SK-N-SH (cell line): ENCODE measurements at regions not wholly inside any gene's neighbourhood (a gene's known extent, or its start where the extent isn't known, plus 50 kb on each side); places are given as distances from the start of the nearest gene placed in this dataset.

Source experiments
- CTCF ChIA-PET: fragments of 300-600, 350-600 bp; formaldehyde crosslinking; extraction: SDS; loops from one replicate; lab custom pipeline; 2021; lab: Yijun Ruan, JAX
- POLR2A ChIA-PET: fragments of 350-600 bp; sonication (Branson Sonifier 250); formaldehyde crosslinking; extraction: SDS; loops from one replicate; lab custom pipeline; 2020; ENCODE audit warnings: antibody characterized with exemption, inconsistent platforms; lab: Yijun Ruan, JAX
- DNase-seq: peaks from one replicate; pipeline ENCODE4 v3.0.0; 2012
- H2AFZ ChIP-seq: fragments of 200-600 bp; sonication (generic); 2 replicates; pipeline ENCODE4 v1.8.1; 2016; ENCODE audit warnings: antibody characterized with exemption, mild to moderate bottlenecking, low read depth
- H3F3A ChIP-seq: fragments of 200-600 bp; sonication (generic); replicated peaks from 2 replicates; pipeline ENCODE3; 2016; ENCODE audit warnings: antibody characterized with exemption, mild to moderate bottlenecking; ENCODE audit not compliant: insufficient read depth
- H3K27ac ChIP-seq, 2 experiments: fragments of 200-500 bp in 1 of 2; fragments of 200-600 bp in 1 of 2; sonication (Bioruptor generic) in 1 of 2; sonication (generic), shearing (Covaris generic) in 1 of 2; 2 replicates each; pipeline versions ENCODE4 v1.5.1 to v1.6.1; 2014 to 2016; ENCODE audit warnings: low read depth in 2 of 2, inconsistent platforms in 1 of 2, low read length in 1 of 2, mild to moderate bottlenecking in 1 of 2, mixed read lengths in 1 of 2
- H3K27me3 ChIP-seq: fragments of 200-600 bp; sonication (generic), shearing (Covaris generic); 2 replicates; pipeline ENCODE4 v1.6.1; 2016; ENCODE audit warnings: mixed run types; ENCODE audit not compliant: insufficient read depth
- H3K36me3 ChIP-seq, 2 experiments: fragments of 200-500 bp in 1 of 2; fragments of 200-600 bp in 1 of 2; sonication (Bioruptor generic) in 1 of 2; sonication (generic) in 1 of 2; replicated peaks in 1 of 2; 2 replicates each; pipeline versions ENCODE3 to v1.5.1; 2014 to 2016; ENCODE audit warnings: low read length in 1 of 2, mild to moderate bottlenecking in 1 of 2; ENCODE audit not compliant: insufficient read depth in 2 of 2, control insufficient read depth in 1 of 2
- H3K4me1 ChIP-seq, 2 experiments: fragments of 200-500 bp in 1 of 2; fragments of 200-600 bp in 1 of 2; sonication (Bioruptor generic) in 1 of 2; sonication (generic), shearing (Covaris generic) in 1 of 2; 2 replicates each; pipeline versions ENCODE4 v1.5.1 to v1.6.1; 2014 to 2016; ENCODE audit warnings: low read depth in 1 of 2, low read length in 1 of 2, mixed run types in 1 of 2; ENCODE audit not compliant: insufficient read depth in 2 of 2, control insufficient read depth in 1 of 2
- H3K4me2 ChIP-seq: fragments of 200-600 bp; sonication (generic), shearing (Covaris generic); 2 replicates; pipeline ENCODE4 v1.6.1; 2017; ENCODE audit warnings: mixed run types
- H3K4me3 ChIP-seq, 2 experiments: fragments of 200-500 bp in 1 of 2; fragments of 200-600 bp in 1 of 2; sonication (Bioruptor generic) in 1 of 2; sonication (generic), shearing (Covaris generic) in 1 of 2; 2 replicates each; pipeline versions ENCODE4 v1.5.1 to v1.8.1; 2014 to 2016; ENCODE audit warnings: low read depth in 2 of 2, inconsistent platforms in 1 of 2, low read length in 1 of 2, mild to moderate bottlenecking in 1 of 2, mixed read lengths in 1 of 2, moderate library complexity in 1 of 2
- H3K79me2 ChIP-seq: fragments of 200-600 bp; sonication (generic); 2 replicates; pipeline ENCODE4 v1.8.1; 2017; ENCODE audit warnings: mild to moderate bottlenecking; ENCODE audit not compliant: insufficient read depth
- H3K9ac ChIP-seq: fragments of 200-600 bp; sonication (generic); 2 replicates; pipeline ENCODE4 v1.6.1; 2017; ENCODE audit warnings: mixed run types
- H3K9me2 ChIP-seq: fragments of 200-600 bp; sonication (generic); 2 replicates; pipeline ENCODE4 v1.6.1; 2017; ENCODE audit warnings: mixed run types
- H3K9me3 ChIP-seq: fragments of 200-600 bp; sonication (generic); 2 replicates; pipeline ENCODE4 v1.6.1; 2017; ENCODE audit warnings: mixed run types, mild to moderate bottlenecking, moderate library complexity
- H4K20me1 ChIP-seq: fragments of 200-600 bp; sonication (generic); 2 replicates; pipeline ENCODE4 v1.6.1; 2017; ENCODE audit warnings: mild to moderate bottlenecking, mixed run types; ENCODE audit not compliant: insufficient read depth
- EZH2phosphoT487 ChIP-seq: fragments of 200-600 bp; sonication (generic); IDR thresholded peaks from 2 replicates; pipeline ENCODE4 v1.6.1; 2017; ENCODE audit warnings: low read depth, mixed run types, mild to moderate bottlenecking, antibody characterized with exemption, moderate library complexity, borderline replicate concordance
- FOXJ3 ChIP-seq: sonication (generic); formaldehyde crosslinking; IDR thresholded peaks from 2 replicates; pipeline ENCODE4 v1.5.1; 2020; ENCODE audit warnings: mild to moderate bottlenecking, missing genetic modification reagents
- GABPA ChIP-seq: IDR thresholded peaks from 2 replicates; pipeline ENCODE4 v1.4.0; 2012; ENCODE audit warnings: low read depth, mild to moderate bottlenecking
- NRF1 ChIP-seq: IDR thresholded peaks from 2 replicates; pipeline ENCODE4 v1.6.1; 2012; ENCODE audit warnings: low read depth, mild to moderate bottlenecking, low read length
- PBX3 ChIP-seq: IDR thresholded peaks from 2 replicates; pipeline ENCODE4; 2012
- POLR2AphosphoS5 ChIP-seq: IDR thresholded peaks from 2 replicates; pipeline ENCODE4 v1.6.1; 2012; ENCODE audit warnings: low read depth, low read length
- RAD21 ChIP-seq: IDR thresholded peaks from 2 replicates; pipeline ENCODE4 v1.6.1; 2012; ENCODE audit warnings: mild to moderate bottlenecking, low read length
- RCOR1 ChIP-seq: fragments of 150-350 bp; IDR thresholded peaks from 2 replicates; pipeline ENCODE4 v1.6.1; 2017; ENCODE audit warnings: antibody characterized with exemption, low read length
- REST ChIP-seq: IDR thresholded peaks from 2 replicates; pipeline ENCODE4 v1.6.1; 2012; ENCODE audit warnings: mild to moderate bottlenecking, low read depth, low read length, moderate library complexity
- RFX5 ChIP-seq: IDR thresholded peaks from 2 replicates; pipeline ENCODE4 v1.6.1; 2012; ENCODE audit warnings: mild to moderate bottlenecking, improper control_type of control experiment, low read length
- SIN3A ChIP-seq: IDR thresholded peaks from 2 replicates; pipeline ENCODE4 v1.6.1; 2012; ENCODE audit warnings: low read depth, mild to moderate bottlenecking, low read length, moderate library complexity, borderline replicate concordance
- TAF1 ChIP-seq: IDR thresholded peaks from 2 replicates; pipeline ENCODE4 v1.6.1; 2012; ENCODE audit warnings: low read depth, mild to moderate bottlenecking, low read length, moderate library complexity, borderline replicate concordance
- TCF12 ChIP-seq: IDR thresholded peaks from 2 replicates; pipeline ENCODE4 v1.4.0; 2012
- USF2 ChIP-seq: fragments of 150-350 bp; IDR thresholded peaks from 2 replicates; pipeline ENCODE4 v1.6.1; 2017; ENCODE audit warnings: antibody characterized with exemption, low read length, low read depth, borderline replicate concordance
- WGBS: methylation state at CpG from one replicate; pipeline ENCODE4 v1.1.6; 2017; ENCODE audit warnings: low lambda C conversion rate; 5-methylcytosine and 5-hydroxymethylcytosine counted together

GRCh38 chr4:166655231-166655630 is 579.1 kb downstream of the SPOCK3 start:
- TF ChIP-seq NRF1: no peak
- TF ChIP-seq RCOR1: no peak
- no peak for TF ChIP-seq SIN3A
- no peak for TF ChIP-seq USF2
- no peak for TF ChIP-seq EZH2phosphoT487
- no peak for TF ChIP-seq GABPA
- TF ChIP-seq RAD21: no peak
- 3% methylated on average over 1 of the region's 1 CpG for WGBS
- Histone ChIP-seq H3K4me3 (no peak overlapping the region), H4K20me1 (no peaks in the 10 kb centered on the region), H3K9me2 (no peaks in the 10 kb centered on the region), H3K4me1 (no peaks in the 10 kb centered on the region), H3K27me3 (no peaks in the 10 kb centered on the region), H3K79me2 (no peaks in the 10 kb centered on the region), H3K9me3 (no peaks in the 10 kb centered on the region; the same call in 1 of the 2 replicates), H3F3A (no peaks in the 10 kb centered on the region), H2AFZ (no peak overlapping the region), H3K27ac (no peak overlapping the region), H3K4me2 (no peak overlapping the region), H3K9ac (no peak overlapping the region), H3K36me3 (no peaks in the 10 kb centered on the region)
- ChIA-PET POLR2A (no interaction called here), CTCF (no interaction called here)
- DNase-seq: no peak

GRCh38 chr4:166655705-166656104 is 578.6 kb downstream of the SPOCK3 start:
- Histone ChIP-seq H3F3A (no peaks in the 10 kb centered on the region), H3K9ac (no peak overlapping the region), H3K79me2 (no peaks in the 10 kb centered on the region), H3K27ac (no peak overlapping the region), H3K9me3 (no peaks in the 10 kb centered on the region; the same call in 1 of the 2 replicates), H3K27me3 (no peaks in the 10 kb centered on the region), H3K9me2 (no peaks in the 10 kb centered on the region)
- CTCF ChIA-PET: no interaction called here
- POLR2A ChIA-PET: no interaction called here
- no peak for TF ChIP-seq RFX5
- TF ChIP-seq GABPA: no peak
- TF ChIP-seq FOXJ3 (CRISPR knock-in tag): no peak
- TF ChIP-seq USF2: no peak
- TF ChIP-seq TCF12: no peak
- TF ChIP-seq PBX3: no peak
- TF ChIP-seq POLR2AphosphoS5: no peak
- no peak for TF ChIP-seq TAF1
- no peak for TF ChIP-seq REST
- TF ChIP-seq, all 33 proteins: peak for 0
- Histone ChIP-seq H3K4me2 (no peak overlapping the region), H3K4me3 (no peak overlapping the region), H3K4me1 (no peaks in the 10 kb centered on the region), H2AFZ (no peak overlapping the region), H4K20me1 (no peaks in the 10 kb centered on the region), H3K36me3 (no peaks in the 10 kb centered on the region)
- no peak for DNase-seq
- 37% methylated on average over 5 of the region's 5 CpGs for WGBS
